Glutamatergic neuron (in vitro differentiated cells): ENCODE measurements at regions not wholly inside any gene's neighbourhood (a gene's known extent, or its start where the extent isn't known, plus 50 kb on each side); places are given as distances from the start of the nearest gene placed in this dataset.

Source experiments
- DNase-seq: peaks from one replicate; pipeline ENCODE4 v3.0.0; 2022
- H3K27ac Mint-ChIP-seq: one replicate; pipeline ENCODE4 v1.8.0; 2020; ENCODE audit warnings: mild to moderate bottlenecking, mixed read lengths, inconsistent platforms; ENCODE audit not compliant: unreplicated experiment
- H3K27me3 Mint-ChIP-seq: one replicate; pipeline ENCODE4 v1.8.0; 2020; ENCODE audit warnings: mild to moderate bottlenecking, moderate library complexity, mixed read lengths, inconsistent platforms; ENCODE audit not compliant: unreplicated experiment
- H3K36me3 Mint-ChIP-seq: one replicate; pipeline ENCODE4 v1.8.0; 2020; ENCODE audit warnings: mild to moderate bottlenecking, mixed read lengths, inconsistent platforms; ENCODE audit not compliant: unreplicated experiment
- H3K4me1 Mint-ChIP-seq: one replicate; pipeline ENCODE4 v1.8.0; 2020; ENCODE audit warnings: mild to moderate bottlenecking, low read depth, mixed read lengths, inconsistent platforms; ENCODE audit not compliant: unreplicated experiment
- H3K4me3 Mint-ChIP-seq: one replicate; pipeline ENCODE4 v1.8.0; 2020; ENCODE audit warnings: mild to moderate bottlenecking, mixed read lengths, inconsistent platforms; ENCODE audit not compliant: unreplicated experiment
- H3K9me3 Mint-ChIP-seq: one replicate; pipeline ENCODE4 v1.8.0; 2020; ENCODE audit warnings: mild to moderate bottlenecking, moderate library complexity, mixed read lengths, inconsistent platforms; ENCODE audit not compliant: unreplicated experiment
- CTCF ChIP-seq: fragments of 200-600 bp; sonication (generic); IDR thresholded peaks from one replicate; pipeline ENCODE4 v1.5.0; 2021; ENCODE audit not compliant: partially characterized antibody, unreplicated experiment

GRCh38 chr3:76474632-76475031, 565.3 kb upstream of the ROBO2 start:
- Mint-ChIP-seq H3K4me3 (no peak overlapping the region), H3K4me1 (no peaks in the 10 kb centered on the region), H3K36me3 (no peaks in the 10 kb centered on the region), H3K27ac (no peak overlapping the region), H3K9me3 (no peaks in the 10 kb centered on the region), H3K27me3 (no peaks in the 10 kb centered on the region)
- no peak for TF ChIP-seq CTCF
- DNase-seq = no peak

GRCh38 chr3:76479161-76479650, 560.7 kb upstream of the ROBO2 start:
- H3K4me1 Mint-ChIP-seq = no peaks in the 10 kb centered on the region
- H3K27me3 Mint-ChIP-seq = no peaks in the 10 kb centered on the region
- no peak overlapping the region for H3K4me3 Mint-ChIP-seq
- H3K27ac Mint-ChIP-seq = no peak overlapping the region
- no peaks in the 10 kb centered on the region for H3K36me3 Mint-ChIP-seq
- no peaks in the 10 kb centered on the region for H3K9me3 Mint-ChIP-seq
- DNase-seq = no peak
- no peak for TF ChIP-seq CTCF

- TF ChIP-seq CTCF = no peak
- no peaks in the 10 kb centered on the region for H3K36me3 Mint-ChIP-seq
- no peak overlapping the region for H3K27ac Mint-ChIP-seq
- no peaks in the 10 kb centered on the region for H3K27me3 Mint-ChIP-seq
- no peaks in the 10 kb centered on the region for H3K9me3 Mint-ChIP-seq
- no peak for DNase-seq
- H3K4me3 Mint-ChIP-seq = no peak overlapping the region
- H3K4me1 Mint-ChIP-seq = no peaks in the 10 kb centered on the region
Measured at GRCh38 chr3:76482510-76482909, 557.4 kb upstream of the ROBO2 start.

- H3K9me3 Mint-ChIP-seq = no peaks in the 10 kb centered on the region
- H3K36me3 Mint-ChIP-seq = no peaks in the 10 kb centered on the region
- H3K4me3 Mint-ChIP-seq = no peak overlapping the region
- no peak for TF ChIP-seq CTCF
- no peak overlapping the region for H3K27ac Mint-ChIP-seq
- DNase-seq = no peak
- no peaks in the 10 kb centered on the region for H3K27me3 Mint-ChIP-seq
- H3K4me1 Mint-ChIP-seq = no peaks in the 10 kb centered on the region
Measured at GRCh38 chr3:76487446-76487845, 552.5 kb upstream of the ROBO2 start.

GRCh38 chr3:76490064-76490463, 549.8 kb upstream of the ROBO2 start:
- DNase-seq = no peak
- H3K27me3 Mint-ChIP-seq = no peaks in the 10 kb centered on the region
- TF ChIP-seq CTCF = no peak
- no peak overlapping the region for H3K27ac Mint-ChIP-seq
- no peaks in the 10 kb centered on the region for H3K4me1 Mint-ChIP-seq
- H3K36me3 Mint-ChIP-seq = no peaks in the 10 kb centered on the region
- H3K9me3 Mint-ChIP-seq = no peaks in the 10 kb centered on the region
- H3K4me3 Mint-ChIP-seq = no peak overlapping the region
